Astrocyte (in vitro differentiated cells and primary cell): ENCODE measurements at regions not wholly inside any gene's neighbourhood (a gene's known extent, or its start where the extent isn't known, plus 50 kb on each side); places are given as distances from the start of the nearest gene placed in this dataset.

Source experiments
- DNase-seq: peaks from one replicate; pipeline ENCODE4 v3.0.0-alpha.2; 2010; ENCODE audit warnings: low read depth
- FAIRE-seq: peaks from 2 replicates; lab custom pipeline; 2011; peaks lifted over from hg19 to GRCh38; lab: Jason Lieb, UNC
- H2AFZ ChIP-seq: 2 replicates; pipeline ENCODE4 v1.6.0; 2012; ENCODE audit warnings: low read depth, low read length, inconsistent platforms
- H3K27ac ChIP-seq: 2 replicates; pipeline ENCODE4 v1.5.1; 2011; ENCODE audit warnings: low read depth, low read length, inconsistent platforms
- H3K27me3 ChIP-seq: 2 replicates; pipeline ENCODE4 v1.6.0; 2011; ENCODE audit warnings: low read length, inconsistent platforms; ENCODE audit not compliant: insufficient read depth
- H3K36me3 ChIP-seq: 2 replicates; pipeline ENCODE4 v1.5.1; 2011; ENCODE audit warnings: low read length, inconsistent platforms; ENCODE audit not compliant: insufficient read depth
- H3K4me1 ChIP-seq: 2 replicates; pipeline ENCODE4 v1.5.1; 2011; ENCODE audit warnings: low read length, inconsistent platforms; ENCODE audit not compliant: insufficient read depth
- H3K4me2 ChIP-seq: 2 replicates; pipeline ENCODE4 v1.6.0; 2012; ENCODE audit warnings: low read length, inconsistent platforms
- H3K4me3 ChIP-seq: 2 replicates; pipeline ENCODE4 v1.5.1; 2011; ENCODE audit warnings: low read depth, mild to moderate bottlenecking, low read length, inconsistent platforms; ENCODE audit not compliant: insufficient read depth
- H3K79me2 ChIP-seq: 2 replicates; pipeline ENCODE4 v1.6.0; 2012; ENCODE audit warnings: mild to moderate bottlenecking, low read length, inconsistent platforms; ENCODE audit not compliant: insufficient read depth
- H3K9ac ChIP-seq: 2 replicates; pipeline ENCODE4 v1.6.0; 2012; ENCODE audit warnings: mild to moderate bottlenecking, low read length, inconsistent platforms
- H3K9me3 ChIP-seq: 2 replicates; pipeline ENCODE4 v1.5.1; 2012; ENCODE audit warnings: low read depth, mild to moderate bottlenecking, low read length, inconsistent platforms; ENCODE audit not compliant: insufficient read depth
- H4K20me1 ChIP-seq: 2 replicates; pipeline ENCODE4 v1.6.0; 2012; ENCODE audit warnings: low read length, inconsistent platforms; ENCODE audit not compliant: insufficient read depth
- H3K27ac Mint-ChIP-seq: one replicate; pipeline ENCODE4 v1.8.0; 2021; ENCODE audit warnings: mild to moderate bottlenecking, mixed read lengths; ENCODE audit not compliant: unreplicated experiment
- H3K27me3 Mint-ChIP-seq: one replicate; pipeline ENCODE4 v1.8.0; 2021; ENCODE audit warnings: low read depth, mixed read lengths; ENCODE audit not compliant: unreplicated experiment
- H3K36me3 Mint-ChIP-seq: one replicate; pipeline ENCODE4 v1.8.0; 2021; ENCODE audit warnings: low read depth, mixed read lengths; ENCODE audit not compliant: unreplicated experiment
- H3K4me1 Mint-ChIP-seq: one replicate; pipeline ENCODE4 v1.8.0; 2021; ENCODE audit warnings: low read depth, mixed read lengths; ENCODE audit not compliant: unreplicated experiment
- H3K4me3 Mint-ChIP-seq: one replicate; pipeline ENCODE4 v1.8.0; 2021; ENCODE audit warnings: mild to moderate bottlenecking, moderate library complexity, mixed read lengths; ENCODE audit not compliant: unreplicated experiment
- H3K9me3 Mint-ChIP-seq: one replicate; pipeline ENCODE4 v1.8.0; 2021; ENCODE audit warnings: mild to moderate bottlenecking, mixed read lengths; ENCODE audit not compliant: unreplicated experiment
- CTCF ChIP-seq: IDR thresholded peaks from 2 replicates; pipeline ENCODE4 v1.5.1; 2011; ENCODE audit warnings: low read depth, mild to moderate bottlenecking, inconsistent platforms, low read length, moderate library complexity; ENCODE audit not compliant: insufficient read depth
- EZH2 ChIP-seq: IDR thresholded peaks from 2 replicates; pipeline ENCODE4 v1.6.1; 2012; ENCODE audit warnings: mild to moderate bottlenecking, low read length, inconsistent platforms; ENCODE audit not compliant: insufficient read depth

GRCh38 chr2:8378016-8378810 is 303.6 kb upstream of the ID2 start:
- FAIRE-seq (no peak), DNase-seq (no peak)
- Histone ChIP-seq H3K4me2 (no peak overlapping the region), H3K9me3 (no peaks in the 10 kb centered on the region), H3K4me3 (no peak overlapping the region), H3K27ac (no peak overlapping the region), H4K20me1 (no peaks in the 10 kb centered on the region), H2AFZ (no peak overlapping the region), H3K4me1 (no peaks in the 10 kb centered on the region), H3K9ac (no peak overlapping the region), H3K27me3 (no peaks in the 10 kb centered on the region), H3K36me3 (no peaks in the 10 kb centered on the region), H3K79me2 (no peaks in the 10 kb centered on the region)
- Mint-ChIP-seq H3K27me3 (peaks cover 23% of the 10 kb centered on the region), H3K27ac (no peak overlapping the region), H3K36me3 (no peaks in the 10 kb centered on the region), H3K4me3 (no peak overlapping the region), H3K4me1 (no peaks in the 10 kb centered on the region), H3K9me3 (peaks cover 2% of the 10 kb centered on the region)
- TF ChIP-seq CTCF (no peak), EZH2 (no peak)

- H3K27me3 ChIP-seq, result no peaks in the 10 kb centered on the region
- H3K79me2 ChIP-seq, result no peaks in the 10 kb centered on the region
- H3K9ac ChIP-seq, result no peak overlapping the region
- Mint-ChIP-seq H3K27me3 (peaks cover 23% of the 10 kb centered on the region), H3K4me3 (no peak overlapping the region), H3K27ac (no peak overlapping the region), H3K9me3 (peaks cover 2% of the 10 kb centered on the region), H3K36me3 (no peaks in the 10 kb centered on the region), H3K4me1 (no peaks in the 10 kb centered on the region)
- FAIRE-seq (no peak), DNase-seq (no peak)
- H3K4me1 ChIP-seq, result no peaks in the 10 kb centered on the region
- no peak overlapping the region for H3K4me3 ChIP-seq
- H3K36me3 ChIP-seq, result no peaks in the 10 kb centered on the region
- H2AFZ ChIP-seq, result no peak overlapping the region
- H3K27ac ChIP-seq, result no peak overlapping the region
- no peaks in the 10 kb centered on the region for H3K9me3 ChIP-seq
- TF ChIP-seq CTCF, result no peak
- no peak for TF ChIP-seq EZH2
- H3K4me2 ChIP-seq, result no peak overlapping the region
- no peaks in the 10 kb centered on the region for H4K20me1 ChIP-seq
Measured at GRCh38 chr2:8379128-8379527, 302.7 kb upstream of the ID2 start.

DNA sequence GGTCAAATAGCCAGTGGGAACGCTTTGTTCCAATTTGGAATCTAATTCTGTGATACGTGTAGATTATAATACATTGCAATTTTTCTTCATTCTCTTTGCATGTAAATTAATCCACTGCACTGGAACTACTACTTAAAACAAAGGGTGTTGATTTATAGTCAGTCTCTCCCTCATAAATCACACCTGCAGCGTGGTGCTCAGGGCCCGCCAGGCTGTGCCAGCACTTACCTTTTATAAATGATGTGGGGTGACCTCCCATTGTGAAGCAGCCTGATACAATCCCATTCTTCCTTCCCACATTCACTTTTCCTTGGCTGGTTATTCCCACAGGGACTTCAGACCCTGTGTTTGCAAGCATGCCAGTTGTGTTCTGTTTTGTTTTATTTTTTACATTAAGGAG is 302.3 kb upstream of the ID2 start:
- no peak overlapping the region for H3K4me2 ChIP-seq
- DNase-seq (no peak), FAIRE-seq (no peak)
- no peaks in the 10 kb centered on the region for H3K79me2 ChIP-seq
- Mint-ChIP-seq H3K4me1 (no peaks in the 10 kb centered on the region), H3K9me3 (peaks cover 2% of the 10 kb centered on the region), H3K27ac (no peak overlapping the region), H3K27me3 (peaks cover 23% of the 10 kb centered on the region), H3K36me3 (no peaks in the 10 kb centered on the region), H3K4me3 (no peak overlapping the region)
- H3K4me3 ChIP-seq, result no peak overlapping the region
- TF ChIP-seq CTCF (no peak), EZH2 (no peak)
- H3K9ac ChIP-seq, result no peak overlapping the region
- H3K9me3 ChIP-seq, result no peaks in the 10 kb centered on the region
- no peak overlapping the region for H2AFZ ChIP-seq
- no peaks in the 10 kb centered on the region for H3K36me3 ChIP-seq
- H4K20me1 ChIP-seq, result no peaks in the 10 kb centered on the region
- H3K4me1 ChIP-seq, result no peaks in the 10 kb centered on the region
- H3K27me3 ChIP-seq, result no peaks in the 10 kb centered on the region
- no peak overlapping the region for H3K27ac ChIP-seq
